GM23338 (cell line): ENCODE measurements at regions not wholly inside any gene's neighbourhood (a gene's known extent, or its start where the extent isn't known, plus 50 kb on each side); places are given as distances from the start of the nearest gene placed in this dataset.

Source experiments
- ATAC-seq: fragments of 200-7000 bp; cut with Tn5 transposase; 3 replicates; pipeline ENCODE4 v1.9.1; 2020
- DNase-seq: peaks from one replicate; pipeline ENCODE4 v3.0.0-alpha.2; 2015; ENCODE audit warnings: low spot score
- H2AFZ ChIP-seq: fragments of 200-600 bp; sonication (generic); 2 replicates; pipeline ENCODE4 v1.8.0; 2016; ENCODE audit warnings: antibody characterized with exemption, mild to moderate bottlenecking, moderate library complexity
- H3F3A ChIP-seq: fragments of 200-600 bp; sonication (generic); replicated peaks from 2 replicates; pipeline ENCODE4 v1.8.0; 2017; ENCODE audit warnings: antibody characterized with exemption, mixed run types, low read depth
- H3K27ac ChIP-seq: fragments of 200-600 bp; sonication (generic); 2 replicates; pipeline ENCODE4 v1.6.1; 2016; ENCODE audit warnings: low read depth
- H3K27me3 ChIP-seq: fragments of 200-600 bp; sonication (generic); 2 replicates; pipeline ENCODE4 v1.8.0; 2016; ENCODE audit warnings: mild to moderate bottlenecking, mixed run types, moderate library complexity; ENCODE audit not compliant: insufficient read depth
- H3K36me3 ChIP-seq: fragments of 200-600 bp; sonication (generic); 2 replicates; pipeline ENCODE4 v1.8.0; 2016; ENCODE audit warnings: mild to moderate bottlenecking; ENCODE audit not compliant: insufficient read depth
- H3K4me1 ChIP-seq: fragments of 200-600 bp; sonication (generic); 2 replicates; pipeline ENCODE4 v1.8.0; 2016; ENCODE audit warnings: mild to moderate bottlenecking, moderate library complexity; ENCODE audit not compliant: insufficient read depth
- H3K4me2 ChIP-seq: fragments of 200-600 bp; sonication (generic); 2 replicates; pipeline ENCODE4 v1.7.1; 2017; ENCODE audit warnings: mixed run types
- H3K4me3 ChIP-seq: fragments of 200-600 bp; sonication (generic); 2 replicates; pipeline ENCODE4 v1.6.1; 2016; ENCODE audit warnings: mixed run types
- H3K79me2 ChIP-seq: fragments of 200-600 bp; sonication (generic); replicated peaks from 2 replicates; pipeline ENCODE4 v1.8.0; 2017; ENCODE audit warnings: mild to moderate bottlenecking; ENCODE audit not compliant: insufficient read depth
- H3K9me2 ChIP-seq: fragments of 200-600 bp; sonication (generic); 2 replicates; pipeline ENCODE4 v1.8.0; 2017; ENCODE audit not compliant: insufficient read depth
- H4K20me1 ChIP-seq: fragments of 200-600 bp; sonication (generic); replicated peaks from 2 replicates; pipeline ENCODE4 v1.8.0; 2017; ENCODE audit warnings: mild to moderate bottlenecking; ENCODE audit not compliant: insufficient read depth
- H3K27ac Mint-ChIP-seq: 2 replicates; pipeline ENCODE4 v1.8.0; 2020; ENCODE audit warnings: inconsistent platforms, mild to moderate bottlenecking, moderate library complexity, mixed read lengths
- H3K27me3 Mint-ChIP-seq: 3 replicates; pipeline ENCODE4 v1.8.0; 2022; ENCODE audit warnings: low read depth, mild to moderate bottlenecking, moderate library complexity, mixed read lengths, inconsistent platforms; ENCODE audit not compliant: insufficient read depth, poor library complexity
- H3K36me3 Mint-ChIP-seq: 3 replicates; pipeline ENCODE4 v1.8.0; 2021; ENCODE audit warnings: low read depth, mild to moderate bottlenecking, inconsistent platforms, moderate library complexity, mixed read lengths
- H3K4me1 Mint-ChIP-seq: 3 replicates; pipeline ENCODE4 v1.8.0; 2020; ENCODE audit warnings: mild to moderate bottlenecking, inconsistent platforms, mixed read lengths
- H3K4me3 Mint-ChIP-seq: 3 replicates; pipeline ENCODE4 v1.8.0; 2021; ENCODE audit warnings: moderate library complexity, mild to moderate bottlenecking, inconsistent platforms, mixed read lengths
- H3K9me3 Mint-ChIP-seq: 3 replicates; pipeline ENCODE4 v1.8.0; 2020; ENCODE audit warnings: moderate library complexity, mild to moderate bottlenecking, inconsistent platforms, mixed read lengths
- CREB1 ChIP-seq: fragments of 250-450 bp; sonication (Bioruptor Pico); IDR thresholded peaks from 2 replicates; pipeline ENCODE4 v1.5.0; 2020; ENCODE audit warnings: low read depth, mild to moderate bottlenecking, moderate library complexity
- EZH2 ChIP-seq: fragments of 200-600 bp; sonication (generic); IDR thresholded peaks from one replicate; pipeline ENCODE4 v1.8.0; 2017; ENCODE audit warnings: antibody characterized with exemption, mild to moderate bottlenecking, low read depth; ENCODE audit not compliant: unreplicated experiment
- EZH2phosphoT487 ChIP-seq: fragments of 200-600 bp; sonication (generic); IDR thresholded peaks from one replicate; pipeline ENCODE4 v1.8.1; 2018; ENCODE audit warnings: antibody characterized with exemption; ENCODE audit not compliant: unreplicated experiment
- JUNB ChIP-seq: IDR thresholded peaks from one replicate; pipeline ENCODE4 v1.6.1; 2016; ENCODE audit warnings: antibody characterized with exemption; ENCODE audit not compliant: unreplicated experiment
- NANOG ChIP-seq: IDR thresholded peaks from 2 replicates; pipeline ENCODE4 v1.6.1; 2016; ENCODE audit warnings: antibody characterized with exemption, borderline replicate concordance
- POLR2AphosphoS5 ChIP-seq: IDR thresholded peaks from 2 replicates; pipeline ENCODE4 v1.6.1; 2016; ENCODE audit warnings: antibody characterized with exemption, low read depth
- STAT1 ChIP-seq: IDR thresholded peaks from one replicate; pipeline ENCODE4 v1.6.1; 2016; ENCODE audit warnings: antibody characterized with exemption; ENCODE audit not compliant: unreplicated experiment
- ZNF114 ChIP-seq: fragments of 250-450 bp; sonication (Bioruptor Pico); IDR thresholded peaks from 2 replicates; pipeline ENCODE4 v1.5.0; 2020; ENCODE audit warnings: mild to moderate bottlenecking, moderate library complexity
- ZNF331 ChIP-seq: fragments of 250-450 bp; sonication (Bioruptor Pico); IDR thresholded peaks from 2 replicates; pipeline ENCODE4 v1.5.0; 2020; ENCODE audit warnings: low read depth, mild to moderate bottlenecking, moderate library complexity
- TF ChIP-seq, protein P1 (sequence below): IDR thresholded peaks from 2 replicates; pipeline ENCODE4 v1.6.1; 2016; ENCODE audit warnings: antibody characterized with exemption
- TF ChIP-seq, protein P2 (sequence below), 2 experiments: fragments of 200-600 bp in 1 of 2; sonication (generic) in 1 of 2; conservative IDR thresholded peaks; 2 replicates each; pipeline versions ENCODE4 v1.5.1 to v1.6.1; 2016 to 2017; ENCODE audit warnings: antibody characterized with exemption in 2 of 2, low read depth in 2 of 2, mild to moderate bottlenecking in 2 of 2, moderate library complexity in 1 of 2
- TF ChIP-seq, protein P3 (sequence below): fragments of 250-450 bp; sonication (Bioruptor Pico); IDR thresholded peaks from 2 replicates; pipeline ENCODE4 v1.5.0; 2020; ENCODE audit warnings: mild to moderate bottlenecking, moderate library complexity

DNA sequence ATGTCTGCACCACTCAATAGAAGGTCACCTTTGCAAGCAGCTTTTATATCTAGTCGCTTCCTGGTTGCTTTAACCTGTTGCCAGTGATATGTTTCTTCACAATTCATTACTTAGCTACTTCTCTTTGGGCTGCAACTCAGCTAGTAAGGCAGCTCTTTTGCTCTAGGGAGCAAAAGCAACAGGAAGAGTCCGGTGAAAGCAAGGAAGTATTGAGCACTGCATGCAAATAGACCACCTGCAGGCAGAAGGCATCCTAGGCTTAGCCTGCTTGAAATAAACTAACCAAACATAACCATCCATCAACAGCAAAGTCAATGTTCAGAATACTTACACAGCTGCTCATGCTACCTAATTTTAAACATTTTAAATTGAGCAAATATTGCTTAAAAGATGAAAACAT lies 529.2 kb upstream of the LINC00305 start:
- H3F3A ChIP-seq, result 0 out of 2 replicates have a peak, but pooled peaks cover 3% of the 10 kb centered on the region
- peak overlapping the region; percentile 33; the same call in 1 of the 2 replicates for H3K4me2 ChIP-seq
- DNase-seq (peak; percentile 40), ATAC-seq (peak; percentile 89)
- no peak overlapping the region for H3K4me3 ChIP-seq
- H3K4me1 Mint-ChIP-seq, result peaks cover 18% of the 10 kb centered on the region
- peaks cover 7% of the 10 kb centered on the region; the same call in 1 of the 3 replicates for H3K9me3 Mint-ChIP-seq
- no peaks in the 10 kb centered on the region for H3K27me3 ChIP-seq
- no peak overlapping the region for H3K4me3 Mint-ChIP-seq
- TF ChIP-seq, protein P1, sequence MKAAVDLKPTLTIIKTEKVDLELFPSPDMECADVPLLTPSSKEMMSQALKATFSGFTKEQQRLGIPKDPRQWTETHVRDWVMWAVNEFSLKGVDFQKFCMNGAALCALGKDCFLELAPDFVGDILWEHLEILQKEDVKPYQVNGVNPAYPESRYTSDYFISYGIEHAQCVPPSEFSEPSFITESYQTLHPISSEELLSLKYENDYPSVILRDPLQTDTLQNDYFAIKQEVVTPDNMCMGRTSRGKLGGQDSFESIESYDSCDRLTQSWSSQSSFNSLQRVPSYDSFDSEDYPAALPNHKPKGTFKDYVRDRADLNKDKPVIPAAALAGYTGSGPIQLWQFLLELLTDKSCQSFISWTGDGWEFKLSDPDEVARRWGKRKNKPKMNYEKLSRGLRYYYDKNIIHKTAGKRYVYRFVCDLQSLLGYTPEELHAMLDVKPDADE, result no peak
- TF ChIP-seq NANOG, result no peak
- TF ChIP-seq EZH2, result no peak
- no peak for TF ChIP-seq POLR2AphosphoS5
- no peak for TF ChIP-seq ZNF114 (CRISPR knock-in tag)
- no peak for TF ChIP-seq STAT1
- no peak for TF ChIP-seq EZH2phosphoT487
- TF ChIP-seq ZNF331, result no peak
- TF ChIP-seq, protein P2, sequence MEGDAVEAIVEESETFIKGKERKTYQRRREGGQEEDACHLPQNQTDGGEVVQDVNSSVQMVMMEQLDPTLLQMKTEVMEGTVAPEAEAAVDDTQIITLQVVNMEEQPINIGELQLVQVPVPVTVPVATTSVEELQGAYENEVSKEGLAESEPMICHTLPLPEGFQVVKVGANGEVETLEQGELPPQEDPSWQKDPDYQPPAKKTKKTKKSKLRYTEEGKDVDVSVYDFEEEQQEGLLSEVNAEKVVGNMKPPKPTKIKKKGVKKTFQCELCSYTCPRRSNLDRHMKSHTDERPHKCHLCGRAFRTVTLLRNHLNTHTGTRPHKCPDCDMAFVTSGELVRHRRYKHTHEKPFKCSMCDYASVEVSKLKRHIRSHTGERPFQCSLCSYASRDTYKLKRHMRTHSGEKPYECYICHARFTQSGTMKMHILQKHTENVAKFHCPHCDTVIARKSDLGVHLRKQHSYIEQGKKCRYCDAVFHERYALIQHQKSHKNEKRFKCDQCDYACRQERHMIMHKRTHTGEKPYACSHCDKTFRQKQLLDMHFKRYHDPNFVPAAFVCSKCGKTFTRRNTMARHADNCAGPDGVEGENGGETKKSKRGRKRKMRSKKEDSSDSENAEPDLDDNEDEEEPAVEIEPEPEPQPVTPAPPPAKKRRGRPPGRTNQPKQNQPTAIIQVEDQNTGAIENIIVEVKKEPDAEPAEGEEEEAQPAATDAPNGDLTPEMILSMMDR (conservative IDR thresholded peaks at IDR 0.05; ENCODE audit: low read depth in 2 of 2), result no peak
- no peak for TF ChIP-seq JUNB
- no peak for TF ChIP-seq CREB1
- TF ChIP-seq, protein P3, sequence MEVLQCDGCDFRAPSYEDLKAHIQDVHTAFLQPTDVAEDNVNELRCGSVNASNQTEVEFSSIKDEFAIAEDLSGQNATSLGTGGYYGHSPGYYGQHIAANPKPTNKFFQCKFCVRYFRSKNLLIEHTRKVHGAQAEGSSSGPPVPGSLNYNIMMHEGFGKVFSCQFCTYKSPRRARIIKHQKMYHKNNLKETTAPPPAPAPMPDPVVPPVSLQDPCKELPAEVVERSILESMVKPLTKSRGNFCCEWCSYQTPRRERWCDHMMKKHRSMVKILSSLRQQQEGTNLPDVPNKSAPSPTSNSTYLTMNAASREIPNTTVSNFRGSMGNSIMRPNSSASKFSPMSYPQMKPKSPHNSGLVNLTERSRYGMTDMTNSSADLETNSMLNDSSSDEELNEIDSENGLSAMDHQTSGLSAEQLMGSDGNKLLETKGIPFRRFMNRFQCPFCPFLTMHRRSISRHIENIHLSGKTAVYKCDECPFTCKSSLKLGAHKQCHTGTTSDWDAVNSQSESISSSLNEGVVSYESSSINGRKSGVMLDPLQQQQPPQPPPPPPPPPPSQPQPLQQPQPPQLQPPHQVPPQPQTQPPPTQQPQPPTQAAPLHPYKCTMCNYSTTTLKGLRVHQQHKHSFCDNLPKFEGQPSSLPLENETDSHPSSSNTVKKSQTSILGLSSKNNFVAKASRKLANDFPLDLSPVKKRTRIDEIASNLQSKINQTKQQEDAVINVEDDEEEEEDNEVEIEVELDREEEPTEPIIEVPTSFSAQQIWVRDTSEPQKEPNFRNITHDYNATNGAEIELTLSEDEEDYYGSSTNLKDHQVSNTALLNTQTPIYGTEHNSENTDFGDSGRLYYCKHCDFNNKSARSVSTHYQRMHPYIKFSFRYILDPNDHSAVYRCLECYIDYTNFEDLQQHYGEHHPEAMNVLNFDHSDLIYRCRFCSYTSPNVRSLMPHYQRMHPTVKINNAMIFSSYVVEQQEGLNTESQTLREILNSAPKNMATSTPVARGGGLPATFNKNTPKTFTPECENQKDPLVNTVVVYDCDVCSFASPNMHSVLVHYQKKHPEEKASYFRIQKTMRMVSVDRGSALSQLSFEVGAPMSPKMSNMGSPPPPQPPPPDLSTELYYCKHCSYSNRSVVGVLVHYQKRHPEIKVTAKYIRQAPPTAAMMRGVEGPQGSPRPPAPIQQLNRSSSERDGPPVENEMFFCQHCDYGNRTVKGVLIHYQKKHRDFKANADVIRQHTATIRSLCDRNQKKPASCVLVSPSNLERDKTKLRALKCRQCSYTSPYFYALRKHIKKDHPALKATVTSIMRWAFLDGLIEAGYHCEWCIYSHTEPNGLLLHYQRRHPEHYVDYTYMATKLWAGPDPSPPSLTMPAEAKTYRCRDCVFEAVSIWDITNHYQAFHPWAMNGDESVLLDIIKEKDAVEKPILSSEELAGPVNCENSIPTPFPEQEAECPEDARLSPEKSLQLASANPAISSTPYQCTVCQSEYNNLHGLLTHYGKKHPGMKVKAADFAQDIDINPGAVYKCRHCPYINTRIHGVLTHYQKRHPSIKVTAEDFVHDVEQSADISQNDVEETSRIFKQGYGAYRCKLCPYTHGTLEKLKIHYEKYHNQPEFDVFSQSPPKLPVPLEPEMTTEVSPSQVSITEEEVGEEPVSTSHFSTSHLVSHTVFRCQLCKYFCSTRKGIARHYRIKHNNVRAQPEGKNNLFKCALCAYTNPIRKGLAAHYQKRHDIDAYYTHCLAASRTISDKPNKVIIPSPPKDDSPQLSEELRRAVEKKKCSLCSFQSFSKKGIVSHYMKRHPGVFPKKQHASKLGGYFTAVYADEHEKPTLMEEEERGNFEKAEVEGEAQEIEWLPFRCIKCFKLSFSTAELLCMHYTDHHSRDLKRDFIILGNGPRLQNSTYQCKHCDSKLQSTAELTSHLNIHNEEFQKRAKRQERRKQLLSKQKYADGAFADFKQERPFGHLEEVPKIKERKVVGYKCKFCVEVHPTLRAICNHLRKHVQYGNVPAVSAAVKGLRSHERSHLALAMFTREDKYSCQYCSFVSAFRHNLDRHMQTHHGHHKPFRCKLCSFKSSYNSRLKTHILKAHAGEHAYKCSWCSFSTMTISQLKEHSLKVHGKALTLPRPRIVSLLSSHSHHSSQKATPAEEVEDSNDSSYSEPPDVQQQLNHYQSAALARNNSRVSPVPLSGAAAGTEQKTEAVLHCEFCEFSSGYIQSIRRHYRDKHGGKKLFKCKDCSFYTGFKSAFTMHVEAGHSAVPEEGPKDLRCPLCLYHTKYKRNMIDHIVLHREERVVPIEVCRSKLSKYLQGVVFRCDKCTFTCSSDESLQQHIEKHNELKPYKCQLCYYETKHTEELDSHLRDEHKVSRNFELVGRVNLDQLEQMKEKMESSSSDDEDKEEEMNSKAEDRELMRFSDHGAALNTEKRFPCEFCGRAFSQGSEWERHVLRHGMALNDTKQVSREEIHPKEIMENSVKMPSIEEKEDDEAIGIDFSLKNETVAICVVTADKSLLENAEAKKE, result no peak
- H3K27ac Mint-ChIP-seq, result no peak overlapping the region
- H3K27ac ChIP-seq, result peak overlapping the region; percentile 16; the same call in 1 of the 2 replicates
- H3K27me3 Mint-ChIP-seq, result peaks cover 2% of the 10 kb centered on the region
- no peaks in the 10 kb centered on the region for H3K9me2 ChIP-seq
- H2AFZ ChIP-seq, result no peak overlapping the region
- H3K36me3 Mint-ChIP-seq, result peaks cover 13% of the 10 kb centered on the region
- H3K4me1 ChIP-seq, result peaks cover 21% of the 10 kb centered on the region
- no peaks in the 10 kb centered on the region for H3K36me3 ChIP-seq
- no peaks in the 10 kb centered on the region for H3K79me2 ChIP-seq
- H4K20me1 ChIP-seq, result no peaks in the 10 kb centered on the region
